H1 (cell line): ENCODE measurements at regions not wholly inside any gene's neighbourhood (a gene's known extent, or its start where the extent isn't known, plus 50 kb on each side); places are given as distances from the start of the nearest gene placed in this dataset.

Experiments used
- CTCF ChIA-PET: fragments of 300-600 bp; sonication (Branson Sonifier 250); formaldehyde crosslinking; loops from one replicate; lab custom pipeline; 2021; ENCODE audit not compliant: partially characterized antibody; lab: Charles Lee
- POLR2A ChIA-PET: fragments of 300-600 bp; sonication (Branson Sonifier 250); formaldehyde crosslinking; loops from one replicate; lab custom pipeline; 2021; ENCODE audit warnings: inconsistent platforms; ENCODE audit not compliant: partially characterized antibody; lab: Charles Lee
- DNase-seq, 2 experiments: peaks; one replicate each; pipeline versions ENCODE4 v3.0.0 to v3.0.0-alpha.2; 2010 to 2022; ENCODE audit warnings: low spot score in 2 of 2, low read depth in 1 of 2, mixed read lengths in 1 of 2
- FAIRE-seq: peaks from 2 replicates; lab custom pipeline; 2011; peaks lifted over from hg19 to GRCh38; lab: Jason Lieb, UNC
- H2AFZ ChIP-seq: 2 replicates; pipeline ENCODE4 v1.8.1; 2012; ENCODE audit warnings: low read length, inconsistent platforms
- H2AK5ac ChIP-seq: 2 replicates; pipeline ENCODE4 v1.6.1; 2013; ENCODE audit warnings: low read depth, low read length
- H2BK120ac ChIP-seq: replicated peaks from 2 replicates; pipeline ENCODE3; 2013; ENCODE audit warnings: low read depth, low read length, inconsistent platforms
- H2BK12ac ChIP-seq: 2 replicates; pipeline ENCODE4 v1.6.1; 2013; ENCODE audit warnings: low read depth, low read length
- H2BK15ac ChIP-seq: 2 replicates; pipeline ENCODE4 v1.6.1; 2013; ENCODE audit warnings: low read length
- H2BK20ac ChIP-seq: 2 replicates; pipeline ENCODE4 v1.6.1; 2013; ENCODE audit warnings: low read length
- H2BK5ac ChIP-seq: 2 replicates; pipeline ENCODE4 v1.6.1; 2013; ENCODE audit warnings: low read depth, low read length
- H3K14ac ChIP-seq: 2 replicates; pipeline ENCODE4 v1.6.1; 2013; ENCODE audit warnings: inconsistent platforms; ENCODE audit not compliant: insufficient read length
- H3K18ac ChIP-seq: 2 replicates; pipeline ENCODE4 v1.6.1; 2013; ENCODE audit warnings: low read length; ENCODE audit errors: extremely low read depth
- H3K23ac ChIP-seq: 2 replicates; pipeline ENCODE4 v1.6.1; 2013; ENCODE audit warnings: inconsistent platforms; ENCODE audit not compliant: insufficient read length
- H3K23me2 ChIP-seq: 2 replicates; pipeline ENCODE4 v1.6.1; 2013; ENCODE audit warnings: low read depth, low read length
- H3K27ac ChIP-seq: 2 replicates; pipeline ENCODE4 v1.6.1; 2011; ENCODE audit warnings: low read depth, low read length, inconsistent platforms
- H3K27me3 ChIP-seq, 4 experiments: replicated peaks in 1 of 4; 1 replicate in 1 of 4; 2 replicates in 3 of 4; pipeline versions ENCODE4 v1.6.1 to v1.8.1; 2011 to 2013; ENCODE audit warnings: low read length in 3 of 4, mild to moderate bottlenecking in 3 of 4, inconsistent platforms in 2 of 4, mixed read lengths in 2 of 4, moderate library complexity in 1 of 4; ENCODE audit not compliant: control insufficient read depth in 3 of 4, insufficient read depth in 3 of 4; ENCODE audit errors: extremely low read depth in 1 of 4
- H3K36me3 ChIP-seq, 4 experiments: 2 replicates each; pipeline versions ENCODE4 v1.6.1 to v1.8.1; 2011 to 2013; ENCODE audit warnings: mild to moderate bottlenecking in 4 of 4, low read length in 3 of 4, moderate library complexity in 2 of 4, control low read depth in 1 of 4, inconsistent platforms in 1 of 4; ENCODE audit not compliant: insufficient read depth in 4 of 4, control insufficient read depth in 2 of 4
- H3K4ac ChIP-seq: replicated peaks from 2 replicates; pipeline ENCODE3; 2013; ENCODE audit warnings: low read length, low read depth, mixed read lengths, inconsistent platforms; ENCODE audit not compliant: insufficient read length
- H3K4me1 ChIP-seq, 4 experiments: replicated peaks in 1 of 4; 1 replicate in 1 of 4; 2 replicates in 3 of 4; pipeline versions ENCODE4 v1.6.1 to v1.8.1; 2011 to 2013; ENCODE audit warnings: low read length in 3 of 4, inconsistent platforms in 2 of 4, mixed read lengths in 1 of 4; ENCODE audit not compliant: insufficient read depth in 4 of 4, control insufficient read depth in 3 of 4
- H3K4me2 ChIP-seq, 2 experiments: 2 replicates each; pipeline versions ENCODE4 v1.6.1 to v1.8.1; 2011 to 2013; ENCODE audit warnings: low read depth in 2 of 2, low read length in 2 of 2, control low read depth in 1 of 2, inconsistent platforms in 1 of 2, mild to moderate bottlenecking in 1 of 2; ENCODE audit not compliant: insufficient read depth in 1 of 2
- H3K4me3 ChIP-seq, 4 experiments: fragments of 200-600, 300-600 bp in 1 of 4; sonication (generic), shearing (Covaris generic), sonication (Bioruptor Twin) in 1 of 4; 2 replicates each; pipeline versions ENCODE4 v1.5.1 to v1.8.1; 2011 to 2016; ENCODE audit warnings: low read length in 4 of 4, low read depth in 3 of 4, control low read depth in 2 of 4, inconsistent platforms in 2 of 4, mild to moderate bottlenecking in 2 of 4, mixed read lengths in 1 of 4, moderate library complexity in 1 of 4; ENCODE audit not compliant: insufficient read depth in 2 of 4; ENCODE audit errors: extremely low read depth in 1 of 4
- H3K56ac ChIP-seq: replicated peaks from 2 replicates; pipeline ENCODE3; 2013; ENCODE audit warnings: low read depth, mild to moderate bottlenecking, mixed read lengths, low read length, inconsistent platforms; ENCODE audit not compliant: insufficient read length
- H3K79me1 ChIP-seq: 2 replicates; pipeline ENCODE4 v1.6.1; 2013; ENCODE audit warnings: low read depth, low read length, control low read depth
- H3K79me2 ChIP-seq, 2 experiments: 2 replicates each; pipeline versions ENCODE4 v1.6.1 to v1.8.1; 2012 to 2013; ENCODE audit warnings: low read length in 2 of 2, mild to moderate bottlenecking in 2 of 2, inconsistent platforms in 1 of 2; ENCODE audit not compliant: insufficient read depth in 2 of 2, control insufficient read depth in 1 of 2
- H3K9ac ChIP-seq, 4 experiments: replicated peaks in 1 of 4; 1 replicate in 1 of 4; 2 replicates in 3 of 4; pipeline versions ENCODE4 v1.6.1 to v1.8.1; 2011 to 2013; ENCODE audit warnings: low read depth in 3 of 4, low read length in 3 of 4, control low read depth in 2 of 4, mild to moderate bottlenecking in 2 of 4, moderate library complexity in 2 of 4, inconsistent platforms in 1 of 4; ENCODE audit errors: extremely low read depth in 1 of 4
- H3K9me3 ChIP-seq, 2 experiments: 2 replicates each; pipeline versions ENCODE4 v1.6.1 to v1.8.1; 2012 to 2013; ENCODE audit warnings: mild to moderate bottlenecking in 2 of 2, moderate library complexity in 2 of 2, control low read depth in 1 of 2, inconsistent platforms in 1 of 2, low read depth in 1 of 2, low read length in 1 of 2, mixed read lengths in 1 of 2; ENCODE audit not compliant: insufficient read depth in 2 of 2
- H4K20me1 ChIP-seq, 2 experiments: replicated peaks in 1 of 2; 2 replicates each; pipeline versions ENCODE3 to v1.8.1; 2011 to 2013; ENCODE audit warnings: inconsistent platforms in 2 of 2, low read length in 2 of 2, mild to moderate bottlenecking in 1 of 2; ENCODE audit not compliant: insufficient read depth in 2 of 2, control insufficient read depth in 1 of 2
- H4K5ac ChIP-seq: 2 replicates; pipeline ENCODE4 v1.6.1; 2013; ENCODE audit warnings: low read length, low read depth, mixed read lengths, inconsistent platforms; ENCODE audit not compliant: insufficient read length
- H4K8ac ChIP-seq: 2 replicates; pipeline ENCODE4 v1.8.0; 2013; ENCODE audit warnings: mild to moderate bottlenecking, moderate library complexity, low read length, inconsistent platforms; ENCODE audit not compliant: insufficient read depth; ENCODE audit errors: extremely low read depth
- H4K91ac ChIP-seq: replicated peaks from 2 replicates; pipeline ENCODE3; 2013; ENCODE audit warnings: low read length, mixed read lengths, inconsistent platforms; ENCODE audit not compliant: insufficient read length
- ASH2L ChIP-seq: fragments of 200-600, 300-600 bp; sonication (generic); IDR thresholded peaks from one replicate; pipeline ENCODE4 v1.7.1; 2017; ENCODE audit warnings: low read length
- CHD1 ChIP-seq: IDR thresholded peaks from 2 replicates; pipeline ENCODE4 v1.6.1; 2012; ENCODE audit warnings: low read depth, low read length, improper control_type of control experiment
- HDAC2 ChIP-seq, 2 experiments: fragments of 300-600 bp in 1 of 2; sonication (generic) in 1 of 2; IDR thresholded peaks; 2 replicates each; pipeline ENCODE4 v1.6.1; 2011 to 2012; ENCODE audit warnings: low read depth in 2 of 2, low read length in 2 of 2, mild to moderate bottlenecking in 2 of 2, moderate library complexity in 2 of 2, borderline replicate concordance in 1 of 2, inconsistent platforms in 1 of 2
- RNF2 ChIP-seq: fragments of 200-900, 300-1000 bp; sonication (generic); IDR thresholded peaks from 2 replicates; pipeline ENCODE4 v1.7.1; 2016; ENCODE audit warnings: borderline replicate concordance, low read depth, mild to moderate bottlenecking, antibody characterized with exemption, low read length; ENCODE audit not compliant: poor library complexity, severe bottlenecking; ENCODE audit errors: missing control alignments
- TAF1 ChIP-seq: IDR thresholded peaks from 2 replicates; pipeline ENCODE4 v1.6.1; 2011; ENCODE audit warnings: mild to moderate bottlenecking, low read depth, low read length
- WGBS, 2 experiments: shearing (Covaris generic) in 1 of 2; methylation state at CpG; one replicate each; pipeline versions ENCODE4 v1.1.6 to v1.1.7; 2013 to 2015; ENCODE audit warnings: low lambda C conversion rate in 2 of 2, mixed read lengths in 2 of 2, inconsistent platforms in 1 of 2, low coverage in 1 of 2, missing lambda C conversion rate in 1 of 2; ENCODE audit not compliant: insufficient replicate concordance in 2 of 2, insufficient coverage in 1 of 2, insufficient read length in 1 of 2; ENCODE audit errors: extremely low coverage in 1 of 2, missing lambda C conversion rate in 1 of 2; 5-methylcytosine and 5-hydroxymethylcytosine counted together
- TF ChIP-seq, protein P1 (sequence below): IDR thresholded peaks from 2 replicates; pipeline ENCODE4 v1.6.1; 2011; ENCODE audit warnings: low read depth, mild to moderate bottlenecking, low read length; ENCODE audit not compliant: insufficient read depth

DNA sequence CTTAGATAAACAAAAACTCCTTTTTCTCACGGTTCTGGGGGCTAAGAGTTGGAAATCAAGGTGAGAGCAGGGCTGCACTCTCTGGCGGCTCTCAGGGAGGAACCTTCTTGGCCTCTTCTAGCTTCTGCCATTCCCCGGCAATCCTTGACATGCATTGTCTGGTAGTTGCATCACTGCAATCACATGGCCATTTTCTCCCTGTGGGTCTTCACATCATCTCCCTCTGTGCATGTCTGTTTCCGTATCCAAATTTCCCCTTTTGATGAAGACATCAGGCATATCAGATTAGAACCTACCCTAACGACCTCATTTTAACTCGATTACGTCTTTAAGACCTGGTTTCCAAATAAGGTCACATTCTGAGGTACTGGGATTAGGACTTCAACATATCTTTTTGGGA lies 129.2 kb upstream of the MAN2A1 start (continued):
- no peak for TF ChIP-seq TAF1

DNA sequence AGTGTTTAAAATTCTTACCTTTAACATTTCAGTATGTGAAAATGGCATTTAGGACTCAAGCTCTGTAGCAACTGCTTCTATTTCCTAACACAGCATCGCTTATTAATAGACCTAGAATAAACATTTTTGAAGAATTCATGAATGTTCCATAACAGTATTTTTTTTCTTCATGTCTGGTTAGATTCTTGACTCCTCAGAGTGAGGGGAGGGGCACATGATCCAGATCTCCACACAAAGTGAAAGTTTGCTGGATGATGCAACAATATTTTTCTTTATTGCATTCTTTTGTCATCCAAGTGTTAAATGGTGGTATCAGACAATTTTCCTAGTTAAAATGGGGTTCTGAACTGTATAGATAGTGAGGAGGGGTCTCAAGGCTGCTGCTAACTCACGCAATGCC lies 130.8 kb upstream of the MAN2A1 start:
- TF ChIP-seq, protein P1, sequence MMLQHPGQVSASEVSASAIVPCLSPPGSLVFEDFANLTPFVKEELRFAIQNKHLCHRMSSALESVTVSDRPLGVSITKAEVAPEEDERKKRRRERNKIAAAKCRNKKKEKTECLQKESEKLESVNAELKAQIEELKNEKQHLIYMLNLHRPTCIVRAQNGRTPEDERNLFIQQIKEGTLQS = no peak
- TF ChIP-seq RNF2 (no peak), HDAC2 (IDR thresholded peaks at IDR 0.05; ENCODE audit: borderline replicate concordance in 1 of 2, low read depth in 2 of 2, low read length in 2 of 2) (no peak), CHD1 (no peak), ASH2L (no peak)
- H3K27me3 ChIP-seq = no peaks in the 10 kb centered on the region

More for the DNA sequence above, 130.8 kb upstream of the MAN2A1 start:
- Histone ChIP-seq H3K56ac (no peak overlapping the region), H2BK5ac (no peak overlapping the region), H3K9me3 (no peaks in the 10 kb centered on the region), H3K4me1 (no peaks in the 10 kb centered on the region), H3K36me3 (no peaks in the 10 kb centered on the region), H4K20me1 (no peaks in the 10 kb centered on the region), H3K79me2 (no peaks in the 10 kb centered on the region), H4K5ac (no peak overlapping the region), H2BK120ac (no peak overlapping the region), H3K23ac (no peak overlapping the region), H3K18ac (no peak overlapping the region), H4K8ac (no peak overlapping the region), H2BK12ac (no peak overlapping the region), H2BK15ac (no peak overlapping the region), H3K79me1 (no peaks in the 10 kb centered on the region), H2AFZ (no peak overlapping the region), H2BK20ac (no peak overlapping the region), H3K27ac (no peak overlapping the region), H3K4me2 (no peak overlapping the region), H4K91ac (no peak overlapping the region), H2AK5ac (no peak overlapping the region), H3K4ac (no peak overlapping the region), H3K23me2 (no peaks in the 10 kb centered on the region; the same call in 1 of the 2 replicates), H3K4me3 (no peak overlapping the region), H3K14ac (no peak overlapping the region), H3K9ac (no peak overlapping the region)
- FAIRE-seq = no peak
- 98% methylated on average over 2 of the region's 2 CpGs; no CpG with 5 or more reads in 1 of the 2 experiments for WGBS, 2 experiments
- CTCF ChIA-PET = interaction anchor here (0.8 kb wide), 1 partner anchor 9 kb away, joined by 4 read pairs; no protein-coding TSS in a partner anchor
- no peak for DNase-seq
- POLR2A ChIA-PET = no interaction called here
